NCI-H446 (cell line): ENCODE measurements at regions not wholly inside any gene's neighbourhood (a gene's known extent, or its start where the extent isn't known, plus 50 kb on each side); places are given as distances from the start of the nearest gene placed in this dataset.

Source experiments
- DNase-seq, 2 experiments: peaks; one replicate each; lab custom pipeline; 2025; lab: John Stamatoyannopoulos, UW

- no peak for DNase-seq
Observed at GRCh38 chr14:105776924-105777323, 250.5 kb downstream of the TMEM121 start.

- DNase-seq, result no peak
Observed at GRCh38 chr14:105783707-105784106, 257.3 kb downstream of the TMEM121 start.

GRCh38 chr14:105793836-105794235 lies 267.5 kb downstream of the TMEM121 start:
- DNase-seq, result no peak

GRCh38 chr14:105797546-105797945 lies 271.2 kb downstream of the TMEM121 start:
- no peak for DNase-seq

GRCh38 chr14:105805701-105806100 lies 279.3 kb downstream of the TMEM121 start:
- no peak for DNase-seq

GRCh38 chr14:105806568-105806967 lies 280.2 kb downstream of the TMEM121 start:
- no peak for DNase-seq

- no peak for DNase-seq
Observed at GRCh38 chr14:105817971-105818711, 291.8 kb downstream of the TMEM121 start.

- no peak for DNase-seq
Observed at GRCh38 chr14:105818712-105819005, 292.3 kb downstream of the TMEM121 start.

GRCh38 chr14:105830171-105830570 lies 303.8 kb downstream of the TMEM121 start:
- no peak for DNase-seq

- DNase-seq, result no peak
Observed at GRCh38 chr14:105836160-105836559, 309.8 kb downstream of the TMEM121 start.

- no peak for DNase-seq
Observed at GRCh38 chr14:105836730-105837129, 310.3 kb downstream of the TMEM121 start.

GRCh38 chr14:105837349-105838063 lies 311.1 kb downstream of the TMEM121 start:
- no peak for DNase-seq

- no peak for DNase-seq
Observed at GRCh38 chr14:105838107-105838506, 311.7 kb downstream of the TMEM121 start.

GRCh38 chr14:105838591-105839424 lies 312.4 kb downstream of the TMEM121 start:
- no peak for DNase-seq

- no peak for DNase-seq
Observed at GRCh38 chr14:105839425-105840265, 313.3 kb downstream of the TMEM121 start.

- no peak for DNase-seq
Observed at GRCh38 chr14:105840266-105841021, 314.1 kb downstream of the TMEM121 start.

GRCh38 chr14:105841022-105842009 lies 314.9 kb downstream of the TMEM121 start:
- DNase-seq, result no peak

- no peak for DNase-seq
Observed at GRCh38 chr14:105842105-105842504, 315.7 kb downstream of the TMEM121 start.

GRCh38 chr14:105843444-105844046 lies 317.2 kb downstream of the TMEM121 start:
- no peak for DNase-seq
